ENCODE measurements at regions not wholly inside any gene's neighbourhood (a gene's known extent, or its start where the extent isn't known, plus 50 kb on each side); places are given as distances from the start of the nearest gene placed in this dataset.

- no peak overlapping the region for H3K4me3 Mint-ChIP-seq
- H3K9me3 Mint-ChIP-seq, result no peaks in the 10 kb centered on the region
- DNase-seq, result no peak
- peaks cover 15% of the 10 kb centered on the region for H3K4me1 Mint-ChIP-seq
- H3K36me3 Mint-ChIP-seq, result no peaks in the 10 kb centered on the region
- H3K27me3 Mint-ChIP-seq, result no peaks in the 10 kb centered on the region
- H3K27ac Mint-ChIP-seq, result no peak overlapping the region
Measured at GRCh38 chr3:187936676-187937075, 191.4 kb upstream of the BCL6 start.

GRCh38 chr3:187939891-187940290 is 194.6 kb upstream of the BCL6 start:
- Mint-ChIP-seq H3K4me3 (no peak overlapping the region), H3K36me3 (no peaks in the 10 kb centered on the region), H3K27me3 (peaks cover 3% of the 10 kb centered on the region), H3K9me3 (no peaks in the 10 kb centered on the region), H3K27ac (no peak overlapping the region), H3K4me1 (peaks cover 14% of the 10 kb centered on the region)
- DNase-seq, result no peak

- no peak for DNase-seq
- Mint-ChIP-seq H3K27ac (no peak overlapping the region), H3K4me1 (peaks cover 5% of the 10 kb centered on the region), H3K27me3 (peaks cover 3% of the 10 kb centered on the region), H3K36me3 (no peaks in the 10 kb centered on the region), H3K9me3 (no peaks in the 10 kb centered on the region), H3K4me3 (no peak overlapping the region)
Measured at GRCh38 chr3:187941135-187941847, 196.0 kb upstream of the BCL6 start.

- no peaks in the 10 kb centered on the region for H3K36me3 Mint-ChIP-seq
- DNase-seq, result no peak
- H3K9me3 Mint-ChIP-seq, result no peaks in the 10 kb centered on the region
- H3K4me3 Mint-ChIP-seq, result no peak overlapping the region
- H3K4me1 Mint-ChIP-seq, result peaks cover 3% of the 10 kb centered on the region
- peaks cover 5% of the 10 kb centered on the region for H3K27me3 Mint-ChIP-seq
- no peak overlapping the region for H3K27ac Mint-ChIP-seq
Measured at GRCh38 chr3:187941848-187942194, 196.6 kb upstream of the BCL6 start.

- DNase-seq, result no peak
- H3K36me3 Mint-ChIP-seq, result no peaks in the 10 kb centered on the region
- no peaks in the 10 kb centered on the region for H3K9me3 Mint-ChIP-seq
- no peak overlapping the region for H3K27ac Mint-ChIP-seq
- H3K4me3 Mint-ChIP-seq, result no peak overlapping the region
- H3K4me1 Mint-ChIP-seq, result peaks cover 3% of the 10 kb centered on the region
- H3K27me3 Mint-ChIP-seq, result peaks cover 5% of the 10 kb centered on the region
Measured at GRCh38 chr3:187942658-187943241, 197.5 kb upstream of the BCL6 start.

- H3K36me3 Mint-ChIP-seq, result no peaks in the 10 kb centered on the region
- peaks cover 5% of the 10 kb centered on the region for H3K27me3 Mint-ChIP-seq
- H3K4me1 Mint-ChIP-seq, result peaks cover 3% of the 10 kb centered on the region
Measured at GRCh38 chr3:187943677-187944389, 198.6 kb upstream of the BCL6 start.

GRCh38 chr3:187944390-187945179 is 199.3 kb upstream of the BCL6 start:
- Mint-ChIP-seq H3K9me3 (no peaks in the 10 kb centered on the region), H3K4me3 (no peak overlapping the region), H3K27me3 (peaks cover 5% of the 10 kb centered on the region), H3K36me3 (no peaks in the 10 kb centered on the region), H3K4me1 (peaks cover 3% of the 10 kb centered on the region), H3K27ac (no peak overlapping the region)
- DNase-seq, result no peak

More at GRCh38 chr3:187943677-187944389, 198.6 kb upstream of the BCL6 start:
- no peak overlapping the region for H3K4me3 Mint-ChIP-seq
- no peak for DNase-seq
- H3K9me3 Mint-ChIP-seq, result no peaks in the 10 kb centered on the region
- no peak overlapping the region for H3K27ac Mint-ChIP-seq

GRCh38 chr3:187945374-187945773 is 200.1 kb upstream of the BCL6 start:
- DNase-seq, result no peak
- Mint-ChIP-seq H3K4me1 (peaks cover 3% of the 10 kb centered on the region), H3K27ac (no peak overlapping the region), H3K36me3 (no peaks in the 10 kb centered on the region), H3K9me3 (no peaks in the 10 kb centered on the region), H3K27me3 (peaks cover 5% of the 10 kb centered on the region), H3K4me3 (no peak overlapping the region)

GRCh38 chr3:187946163-187946691 is 201.0 kb upstream of the BCL6 start:
- Mint-ChIP-seq H3K27ac (no peak overlapping the region), H3K27me3 (peaks cover 5% of the 10 kb centered on the region), H3K4me1 (peaks cover 3% of the 10 kb centered on the region), H3K4me3 (no peak overlapping the region), H3K9me3 (no peaks in the 10 kb centered on the region), H3K36me3 (no peaks in the 10 kb centered on the region)
- DNase-seq, result no peak

GRCh38 chr3:187946981-187947380 is 201.7 kb upstream of the BCL6 start:
- Mint-ChIP-seq H3K36me3 (no peaks in the 10 kb centered on the region), H3K4me1 (peaks cover 9% of the 10 kb centered on the region), H3K27me3 (peaks cover 5% of the 10 kb centered on the region), H3K27ac (no peak overlapping the region), H3K9me3 (no peaks in the 10 kb centered on the region), H3K4me3 (no peak overlapping the region)
- no peak for DNase-seq

GRCh38 chr3:187947927-187948682 is 202.8 kb upstream of the BCL6 start:
- no peaks in the 10 kb centered on the region for H3K9me3 Mint-ChIP-seq
- H3K27ac Mint-ChIP-seq, result no peak overlapping the region
- H3K4me3 Mint-ChIP-seq, result no peak overlapping the region
- peaks cover 9% of the 10 kb centered on the region for H3K4me1 Mint-ChIP-seq
- no peak for DNase-seq
- no peaks in the 10 kb centered on the region for H3K36me3 Mint-ChIP-seq
- peaks cover 3% of the 10 kb centered on the region for H3K27me3 Mint-ChIP-seq

GRCh38 chr3:187949093-187949820 is 204.0 kb upstream of the BCL6 start:
- Mint-ChIP-seq H3K4me1 (peaks cover 11% of the 10 kb centered on the region), H3K27me3 (peaks cover 3% of the 10 kb centered on the region), H3K9me3 (no peaks in the 10 kb centered on the region), H3K36me3 (no peaks in the 10 kb centered on the region), H3K4me3 (no peak overlapping the region), H3K27ac (no peak overlapping the region)
- no peak for DNase-seq

GRCh38 chr3:187950671-187951070 is 203.3 kb upstream of the LPP start:
- H3K27me3 Mint-ChIP-seq, result peaks cover 3% of the 10 kb centered on the region
- H3K4me1 Mint-ChIP-seq, result peaks cover 14% of the 10 kb centered on the region
- no peaks in the 10 kb centered on the region for H3K36me3 Mint-ChIP-seq
- DNase-seq, result no peak
- H3K27ac Mint-ChIP-seq, result no peak overlapping the region
- H3K4me3 Mint-ChIP-seq, result no peak overlapping the region
- H3K9me3 Mint-ChIP-seq, result no peaks in the 10 kb centered on the region
